Breast epithelium (tissue), 4 donors: ENCODE measurements at regions not wholly inside any gene's neighbourhood (a gene's known extent, or its start where the extent isn't known, plus 50 kb on each side); places are given as distances from the start of the nearest gene placed in this dataset.

Experiments used
- DNase-seq, 2 donors: peaks; one replicate each; pipeline ENCODE4 v3.0.0-alpha.2; 2019; ENCODE audit warnings: low spot score in 2 of 2
- H3K27ac ChIP-seq, 2 donors: fragments of 200-600 bp; sonication (generic) in 1 of 2; one replicate each; pipeline ENCODE4 v1.5.1; 2016 to 2019; ENCODE audit warnings: mild to moderate bottlenecking in 1 of 2
- H3K27me3 ChIP-seq, 2 donors: fragments of 200-600 bp; sonication (generic) in 1 of 2; one replicate each; pipeline versions ENCODE4 v1.5.1 to v1.6.0; 2017 to 2019; ENCODE audit warnings: control low read depth in 1 of 2, mild to moderate bottlenecking in 1 of 2
- H3K36me3 ChIP-seq: fragments of 200-600 bp; one replicate; pipeline ENCODE4 v1.5.1; 2019
- H3K4me1 ChIP-seq, 2 donors: fragments of 200-600 bp; sonication (generic); one replicate each; pipeline ENCODE4 v1.5.1; 2016 to 2019; ENCODE audit warnings: control low read depth in 1 of 2
- H3K4me3 ChIP-seq, 3 donors: fragments of 200-600 bp; sonication (generic); 1 replicate in 2 of 3; 2 replicates in 1 of 3; pipeline ENCODE4 v1.5.1; 2016 to 2019; ENCODE audit warnings: mild to moderate bottlenecking in 3 of 3, moderate library complexity in 2 of 3
- H3K9me3 ChIP-seq, 2 donors: fragments of 200-600 bp; sonication (generic) in 1 of 2; one replicate each; pipeline ENCODE4 v1.5.1; 2016 to 2019; ENCODE audit warnings: control low read depth in 1 of 2
- POLR2A ChIP-seq: fragments of 450-650 bp; IDR thresholded peaks from one replicate; pipeline ENCODE4 v1.6.1; 2016; ENCODE audit warnings: antibody characterized with exemption, mild to moderate bottlenecking, moderate library complexity
- POLR2AphosphoS5 ChIP-seq, 3 donors: sonication (generic); formaldehyde crosslinking; IDR thresholded peaks; one replicate each; pipeline ENCODE4 v1.6.1; 2017; ENCODE audit warnings: antibody characterized with exemption in 3 of 3
- intact Hi-C: fragments of 100-400 bp; cut with DNase I; formaldehyde crosslinking; loops from one replicate; pipeline ENCODE4 v1.15.1; 2023; ENCODE audit warnings: low total_unique reads
- TF ChIP-seq, protein P1 (sequence below), 3 donors: fragments of 450-650 bp; IDR thresholded peaks; one replicate each; pipeline ENCODE4 v1.5.1; 2016 to 2017; ENCODE audit warnings: antibody characterized with exemption in 3 of 3, mild to moderate bottlenecking in 3 of 3, moderate library complexity in 3 of 3

DNA sequence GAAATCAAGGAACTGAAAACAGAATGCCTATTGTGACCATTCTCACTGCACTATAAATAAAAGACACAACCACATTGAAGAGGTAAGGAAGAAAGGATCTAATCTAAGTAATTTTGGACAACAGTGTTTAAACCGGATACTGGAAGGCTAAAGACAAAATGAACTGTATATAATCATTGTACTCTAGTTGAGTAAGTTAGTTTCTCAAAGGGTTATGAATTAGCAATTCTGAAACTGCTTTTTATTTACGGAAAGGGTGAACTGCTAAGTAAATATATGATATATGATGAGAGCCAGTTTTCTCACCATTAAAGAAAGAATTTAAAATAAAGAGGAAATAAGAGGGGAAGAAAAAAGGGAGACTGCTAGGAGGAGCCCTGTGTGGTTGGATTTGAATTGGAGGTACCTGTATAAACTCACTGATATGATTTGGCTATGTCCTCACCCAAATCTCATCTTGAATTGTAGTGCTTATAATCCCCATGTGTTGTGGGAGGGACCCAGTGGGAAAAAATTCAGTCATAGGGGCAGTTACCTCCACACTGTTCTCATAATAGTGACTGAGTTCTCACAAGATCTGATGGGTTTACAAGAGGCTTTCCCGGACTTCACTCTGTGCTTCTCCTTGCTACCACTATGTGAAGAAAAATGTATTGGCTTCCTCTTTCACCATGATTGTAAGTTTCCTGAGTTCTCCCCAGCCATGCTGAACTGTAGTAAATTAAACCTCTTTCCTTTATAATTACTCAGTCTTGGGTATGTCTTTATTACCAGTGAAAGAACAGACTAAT, 607.7 kb downstream of the PYDC2 start:
- Histone ChIP-seq H3K9me3 (no peaks in the 10 kb centered on the region), H3K27ac (no peak overlapping the region), H3K36me3 (no peaks in the 10 kb centered on the region), H3K27me3 (no peaks in the 10 kb centered on the region), H3K4me3 (no peak overlapping the region), H3K4me1 (no peaks in the 10 kb centered on the region)
- TF ChIP-seq POLR2AphosphoS5 (IDR thresholded peaks at IDR 0.05) (no peak), POLR2A (no peak)
- TF ChIP-seq, protein P1, sequence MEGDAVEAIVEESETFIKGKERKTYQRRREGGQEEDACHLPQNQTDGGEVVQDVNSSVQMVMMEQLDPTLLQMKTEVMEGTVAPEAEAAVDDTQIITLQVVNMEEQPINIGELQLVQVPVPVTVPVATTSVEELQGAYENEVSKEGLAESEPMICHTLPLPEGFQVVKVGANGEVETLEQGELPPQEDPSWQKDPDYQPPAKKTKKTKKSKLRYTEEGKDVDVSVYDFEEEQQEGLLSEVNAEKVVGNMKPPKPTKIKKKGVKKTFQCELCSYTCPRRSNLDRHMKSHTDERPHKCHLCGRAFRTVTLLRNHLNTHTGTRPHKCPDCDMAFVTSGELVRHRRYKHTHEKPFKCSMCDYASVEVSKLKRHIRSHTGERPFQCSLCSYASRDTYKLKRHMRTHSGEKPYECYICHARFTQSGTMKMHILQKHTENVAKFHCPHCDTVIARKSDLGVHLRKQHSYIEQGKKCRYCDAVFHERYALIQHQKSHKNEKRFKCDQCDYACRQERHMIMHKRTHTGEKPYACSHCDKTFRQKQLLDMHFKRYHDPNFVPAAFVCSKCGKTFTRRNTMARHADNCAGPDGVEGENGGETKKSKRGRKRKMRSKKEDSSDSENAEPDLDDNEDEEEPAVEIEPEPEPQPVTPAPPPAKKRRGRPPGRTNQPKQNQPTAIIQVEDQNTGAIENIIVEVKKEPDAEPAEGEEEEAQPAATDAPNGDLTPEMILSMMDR (IDR thresholded peaks at IDR 0.05) = no peak
- intact Hi-C loops = no loop called here
- no peak for DNase-seq

GRCh38 chr3:192077795-192078497, 617.0 kb downstream of the PYDC2 start:
- no peak overlapping the region for H3K27ac ChIP-seq
- intact Hi-C loops = no loop called here
- no peak for DNase-seq
- no peaks in the 10 kb centered on the region for H3K27me3 ChIP-seq
- H3K4me3 ChIP-seq = no peak overlapping the region
- H3K4me1 ChIP-seq = no peaks in the 10 kb centered on the region
- TF ChIP-seq, protein P1 (IDR thresholded peaks at IDR 0.05) = no peak
- no peak for TF ChIP-seq POLR2A
- TF ChIP-seq POLR2AphosphoS5 (IDR thresholded peaks at IDR 0.05) = no peak
- H3K9me3 ChIP-seq = no peaks in the 10 kb centered on the region
- no peaks in the 10 kb centered on the region for H3K36me3 ChIP-seq

DNA sequence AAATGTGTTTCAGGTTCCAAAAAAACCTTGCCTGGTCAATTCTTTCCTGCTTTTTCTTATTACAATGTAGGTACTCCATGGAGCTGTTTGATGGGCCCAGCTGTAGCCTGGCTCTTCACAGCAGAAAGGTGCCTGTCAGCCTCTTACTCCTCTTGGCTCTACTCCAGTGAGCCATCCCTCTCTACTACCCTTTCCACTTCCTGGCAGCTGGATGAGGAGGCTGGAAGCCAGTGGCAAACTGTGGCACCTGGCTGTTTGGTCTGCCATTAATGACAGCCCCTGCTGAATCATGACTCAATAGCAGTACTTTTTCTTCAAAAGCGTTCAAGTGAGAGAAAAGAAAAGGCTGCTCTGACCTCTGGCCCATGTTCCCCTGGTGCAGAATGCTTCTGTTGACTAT, 618.1 kb downstream of the PYDC2 start:
- no peaks in the 10 kb centered on the region for H3K27me3 ChIP-seq
- no peak overlapping the region for H3K27ac ChIP-seq
- no peak for TF ChIP-seq POLR2AphosphoS5 (IDR thresholded peaks at IDR 0.05)
- TF ChIP-seq, protein P1 (IDR thresholded peaks at IDR 0.05) = no peak
- no peak for TF ChIP-seq POLR2A
- intact Hi-C loops = no loop called here
- DNase-seq = no peak
- H3K4me3 ChIP-seq = no peak overlapping the region
- H3K36me3 ChIP-seq = no peaks in the 10 kb centered on the region
- H3K4me1 ChIP-seq = no peaks in the 10 kb centered on the region
- H3K9me3 ChIP-seq = no peaks in the 10 kb centered on the region

DNA sequence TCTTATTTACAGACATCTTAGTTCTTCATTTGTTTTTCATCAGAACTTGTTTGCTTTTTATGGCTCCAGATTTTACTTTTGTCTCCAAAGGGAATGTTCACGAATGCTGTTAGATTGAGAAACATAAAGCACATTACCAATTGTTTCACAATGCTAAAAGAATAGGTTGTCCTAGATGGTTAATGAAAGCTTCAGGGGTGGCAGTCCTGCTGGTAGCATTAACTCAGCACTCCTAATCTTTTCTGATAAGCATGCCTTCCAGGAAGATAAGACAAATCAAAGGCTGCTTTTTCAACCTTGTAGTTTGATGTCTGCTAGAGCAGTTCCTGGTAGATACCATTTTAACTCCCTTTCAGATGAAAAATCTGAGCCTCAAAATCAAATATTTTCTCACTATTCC, 619.4 kb downstream of the PYDC2 start:
- DNase-seq = no peak
- Histone ChIP-seq H3K9me3 (no peaks in the 10 kb centered on the region), H3K27ac (no peak overlapping the region), H3K27me3 (no peaks in the 10 kb centered on the region), H3K4me1 (no peaks in the 10 kb centered on the region), H3K4me3 (no peak overlapping the region), H3K36me3 (no peaks in the 10 kb centered on the region)
- intact Hi-C loops = no loop called here
- no peak for TF ChIP-seq POLR2AphosphoS5 (IDR thresholded peaks at IDR 0.05)
- no peak for TF ChIP-seq POLR2A
- TF ChIP-seq, protein P1 (IDR thresholded peaks at IDR 0.05) = no peak
